ENCODE measurements at regions not wholly inside any gene's neighbourhood (a gene's known extent, or its start where the extent isn't known, plus 50 kb on each side); places are given as distances from the start of the nearest gene placed in this dataset.

DNA sequence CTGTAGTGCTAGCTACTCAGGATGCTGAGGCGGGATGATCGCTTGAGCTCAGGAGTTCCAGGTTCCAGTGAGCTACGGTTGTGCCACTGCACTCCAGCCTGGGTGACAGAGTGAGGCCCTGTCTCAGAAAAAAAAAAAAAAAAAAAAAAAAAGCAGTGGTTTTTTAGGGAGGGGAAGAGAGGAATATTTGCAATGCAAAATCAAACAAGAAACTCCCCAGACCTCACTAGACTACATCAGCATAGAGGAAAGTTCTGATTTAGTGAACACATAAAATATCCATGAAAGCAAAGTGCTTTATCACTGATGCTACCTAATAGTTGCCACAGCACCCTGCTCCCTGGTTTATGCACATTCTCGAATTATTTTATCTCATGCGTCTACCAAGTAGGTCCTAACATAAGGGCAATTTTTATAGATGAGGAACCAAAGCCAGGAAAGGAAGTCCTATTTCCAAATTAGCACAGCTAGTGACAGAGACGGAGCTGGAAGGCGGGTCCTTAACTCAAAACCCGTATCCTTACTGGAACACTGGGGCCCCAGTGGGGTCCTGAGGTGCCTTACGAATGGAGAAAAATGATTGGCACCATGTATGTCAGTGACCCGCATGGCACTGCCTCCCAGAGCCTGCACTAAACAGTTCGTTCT lies 50.7 kb upstream of the GPR157 start:
- Histone ChIP-seq H3K4me1 (ENCODE audit: control insufficient read depth, insufficient read depth, low read length) (peaks cover 13% of the 10 kb centered on the region), H3K27me3 (ENCODE audit: control insufficient read depth, insufficient read depth, low read length) (peaks cover 16% of the 10 kb centered on the region), H3K9me3 (ENCODE audit: control insufficient read depth, insufficient read depth, low read length) (peaks cover 3% of the 10 kb centered on the region), H3K27ac (ENCODE audit: low read length) (no peak overlapping the region), H3K36me3 (ENCODE audit: control insufficient read depth, insufficient read depth, low read length) (no peaks in the 10 kb centered on the region), H3K4me3 (ENCODE audit: low read length) (no peak overlapping the region)
- DNase-seq (no peak), ATAC-seq (no peak)
- H3K27me3 Mint-ChIP-seq (ENCODE audit: low read depth in 2 of 2), result peaks cover 14 to 15% of the 10 kb centered on the region in 2 donors
- TF ChIP-seq, protein P1, sequence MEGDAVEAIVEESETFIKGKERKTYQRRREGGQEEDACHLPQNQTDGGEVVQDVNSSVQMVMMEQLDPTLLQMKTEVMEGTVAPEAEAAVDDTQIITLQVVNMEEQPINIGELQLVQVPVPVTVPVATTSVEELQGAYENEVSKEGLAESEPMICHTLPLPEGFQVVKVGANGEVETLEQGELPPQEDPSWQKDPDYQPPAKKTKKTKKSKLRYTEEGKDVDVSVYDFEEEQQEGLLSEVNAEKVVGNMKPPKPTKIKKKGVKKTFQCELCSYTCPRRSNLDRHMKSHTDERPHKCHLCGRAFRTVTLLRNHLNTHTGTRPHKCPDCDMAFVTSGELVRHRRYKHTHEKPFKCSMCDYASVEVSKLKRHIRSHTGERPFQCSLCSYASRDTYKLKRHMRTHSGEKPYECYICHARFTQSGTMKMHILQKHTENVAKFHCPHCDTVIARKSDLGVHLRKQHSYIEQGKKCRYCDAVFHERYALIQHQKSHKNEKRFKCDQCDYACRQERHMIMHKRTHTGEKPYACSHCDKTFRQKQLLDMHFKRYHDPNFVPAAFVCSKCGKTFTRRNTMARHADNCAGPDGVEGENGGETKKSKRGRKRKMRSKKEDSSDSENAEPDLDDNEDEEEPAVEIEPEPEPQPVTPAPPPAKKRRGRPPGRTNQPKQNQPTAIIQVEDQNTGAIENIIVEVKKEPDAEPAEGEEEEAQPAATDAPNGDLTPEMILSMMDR (IDR thresholded peaks at IDR 0.05), result no peak
- intact Hi-C loops (cut with micrococcal nuclease), result no loop called here
- WGBS (ENCODE audit: insufficient coverage), result 85% methylated on average over 11 of the region's 11 CpGs
- H3K27ac Mint-ChIP-seq, result no peak overlapping the region
- H3K9me3 Mint-ChIP-seq, result no peaks in the 10 kb centered on the region
- peaks cover 0 to 5% of the 10 kb centered on the region in 2 donors for H3K4me1 Mint-ChIP-seq
- no peaks in the 10 kb centered on the region for H3K36me3 Mint-ChIP-seq
- no peak overlapping the region for H3K4me3 Mint-ChIP-seq

DNA sequence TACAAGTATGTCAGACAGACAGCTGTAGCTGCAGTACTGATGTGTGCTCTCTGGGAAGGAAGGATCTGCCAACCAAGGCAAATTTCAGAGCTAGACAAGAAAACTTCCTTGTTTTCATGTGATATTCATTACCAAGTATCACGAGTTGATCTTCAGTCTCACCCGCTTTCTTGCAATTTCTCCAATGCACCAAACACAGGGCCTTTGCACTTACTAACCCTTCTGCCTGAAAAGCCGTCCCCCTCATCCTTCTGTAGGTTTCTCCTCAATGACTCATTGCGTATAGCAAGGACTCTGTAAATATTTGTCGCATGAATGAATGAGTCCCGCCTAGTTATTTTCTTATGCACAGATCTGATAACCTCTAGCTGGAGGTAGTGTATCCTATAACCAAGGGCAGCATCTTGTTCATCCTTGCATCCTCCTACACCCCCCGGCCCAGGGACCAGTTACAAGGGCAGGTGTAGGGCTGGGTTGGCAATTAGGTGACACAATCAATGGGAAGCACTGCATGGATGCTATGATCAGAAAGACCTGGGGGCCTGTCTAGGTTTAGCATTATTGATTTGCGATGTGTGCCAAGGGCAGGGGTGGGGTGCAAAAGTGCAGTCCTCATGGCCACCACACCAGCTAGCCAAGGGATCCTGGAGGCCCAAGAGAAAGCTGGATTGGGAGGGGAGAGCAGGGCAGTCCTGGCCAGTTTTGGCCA lies 51.4 kb upstream of the GPR157 start:
- peaks cover 15% of the 10 kb centered on the region for H3K27me3 ChIP-seq (ENCODE audit: control insufficient read depth, insufficient read depth, low read length)

DNA sequence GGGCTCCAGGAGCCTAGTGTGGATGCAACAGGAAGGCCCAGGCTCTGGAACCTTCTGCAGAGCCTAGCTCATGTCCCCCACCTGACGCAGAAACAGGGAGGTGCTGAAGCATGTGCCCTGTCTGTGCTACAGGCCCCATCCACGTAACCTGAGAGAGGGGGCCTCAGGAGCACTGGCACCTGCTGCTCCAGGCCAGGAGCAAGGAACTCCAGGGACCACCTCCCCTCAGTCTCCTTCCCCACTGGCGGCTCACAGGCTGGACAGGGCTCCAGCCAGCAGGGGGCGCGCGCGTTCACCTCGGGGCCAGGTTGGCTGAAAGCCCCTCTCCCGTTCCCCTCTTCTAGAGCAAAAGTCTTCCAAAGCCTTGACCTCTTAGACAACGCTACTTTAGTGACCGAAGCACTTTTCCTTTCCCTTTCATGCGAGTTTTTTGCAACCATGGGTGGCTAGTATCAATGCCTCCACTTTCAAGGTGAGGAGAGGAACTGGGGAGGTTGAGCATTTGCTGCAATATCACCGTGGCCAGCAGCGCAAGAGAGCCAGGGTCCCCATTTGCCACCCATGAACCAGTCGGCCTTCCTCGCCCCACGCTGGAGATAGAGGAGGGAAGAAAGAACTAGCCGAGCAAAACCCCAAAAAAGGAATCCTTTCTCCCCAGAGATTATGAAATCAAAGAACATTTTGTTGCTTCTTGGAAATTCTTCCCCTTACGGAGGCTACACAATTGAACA lies 52.4 kb upstream of the GPR157 start:
- Histone ChIP-seq H3K9me3 (ENCODE audit: control insufficient read depth, insufficient read depth, low read length) (peaks cover 3% of the 10 kb centered on the region), H3K4me3 (ENCODE audit: low read length) (no peak overlapping the region), H3K36me3 (ENCODE audit: control insufficient read depth, insufficient read depth, low read length) (no peaks in the 10 kb centered on the region), H3K4me1 (ENCODE audit: control insufficient read depth, insufficient read depth, low read length) (peaks cover 13% of the 10 kb centered on the region), H3K27ac (ENCODE audit: low read length) (no peak overlapping the region), H3K27me3 (ENCODE audit: control insufficient read depth, insufficient read depth, low read length) (peaks cover 12% of the 10 kb centered on the region)
- intact Hi-C loops (cut with micrococcal nuclease), result loop anchor here (1.0 kb wide), 1 partner anchor 310 kb away; no protein-coding TSS in a partner anchor
- TF ChIP-seq, protein P1 (IDR thresholded peaks at IDR 0.05), result peak; percentile 94
- ATAC-seq, result peak; percentile 40 to 80 (median 68)
- H3K4me1 Mint-ChIP-seq, result peaks cover 0 to 5% of the 10 kb centered on the region in 2 donors
- peak; percentile 68 to 72 for DNase-seq
- H3K27me3 Mint-ChIP-seq (ENCODE audit: low read depth in 2 of 2), result peaks cover 7 to 14% of the 10 kb centered on the region in 2 donors
- WGBS (ENCODE audit: insufficient coverage), result 20% methylated on average over 18 of the region's 19 CpGs
- H3K36me3 Mint-ChIP-seq, result no peaks in the 10 kb centered on the region
- peak overlapping the region; percentile 49 for H3K4me3 Mint-ChIP-seq
- no peak overlapping the region for H3K27ac Mint-ChIP-seq
- H3K9me3 Mint-ChIP-seq, result no peaks in the 10 kb centered on the region

More for the DNA sequence above, 51.4 kb upstream of the GPR157 start:
- H3K4me3 Mint-ChIP-seq, result no peak overlapping the region
- no peaks in the 10 kb centered on the region for H3K36me3 Mint-ChIP-seq
- peaks cover 9 to 14% of the 10 kb centered on the region in 2 donors for H3K27me3 Mint-ChIP-seq (ENCODE audit: low read depth in 2 of 2)
- Histone ChIP-seq H3K4me3 (ENCODE audit: low read length) (no peak overlapping the region), H3K9me3 (ENCODE audit: control insufficient read depth, insufficient read depth, low read length) (peaks cover 3% of the 10 kb centered on the region), H3K27ac (ENCODE audit: low read length) (no peak overlapping the region), H3K4me1 (ENCODE audit: control insufficient read depth, insufficient read depth, low read length) (peaks cover 13% of the 10 kb centered on the region), H3K36me3 (ENCODE audit: control insufficient read depth, insufficient read depth, low read length) (no peaks in the 10 kb centered on the region)
- H3K27ac Mint-ChIP-seq, result no peak overlapping the region
- DNase-seq, result no peak
- H3K9me3 Mint-ChIP-seq, result no peaks in the 10 kb centered on the region
- H3K4me1 Mint-ChIP-seq, result peaks cover 0 to 5% of the 10 kb centered on the region in 2 donors
- intact Hi-C loops (cut with micrococcal nuclease), result no loop called here
- WGBS (ENCODE audit: insufficient coverage), result 92% methylated on average over 8 of the region's 8 CpGs
- no peak for ATAC-seq
- TF ChIP-seq, protein P1 (IDR thresholded peaks at IDR 0.05), result no peak

All from natural killer cell (primary cell).